ENCODE measurements at regions not wholly inside any gene's neighbourhood (a gene's known extent, or its start where the extent isn't known, plus 50 kb on each side); places are given as distances from the start of the nearest gene placed in this dataset.

- H3K4me3 ChIP-seq (ENCODE audit: low read depth, low read length), result no peak overlapping the region
- TF ChIP-seq CTCF (IDR thresholded peaks at IDR 0.05; ENCODE audit: insufficient read depth, low read length, missing control alignments), result no peak
- CTCF ChIA-PET, result interaction anchor here (1.4 to 1.5 kb wide), 2 partner anchors 337 to 347 kb away, joined by 3 to 4 read pairs; no protein-coding TSS in a partner anchor
- DNase-seq (ENCODE audit: low read depth, low spot score), result no peak
- POLR2A ChIA-PET, result no interaction called here
Observed at GRCh38 chr21:38048167-38048566, 131.9 kb upstream of the KCNJ6 start.

- no peak for DNase-seq (ENCODE audit: low read depth, low spot score)
- no peak for TF ChIP-seq CTCF (IDR thresholded peaks at IDR 0.05; ENCODE audit: insufficient read depth, low read length, missing control alignments)
- no peak overlapping the region for H3K4me3 ChIP-seq (ENCODE audit: low read depth, low read length)
- ChIA-PET POLR2A (no interaction called here), CTCF (no interaction called here)
Observed at GRCh38 chr21:38054334-38054733, 138.1 kb upstream of the KCNJ6 start.

GRCh38 chr21:38056481-38056880, 140.2 kb upstream of the KCNJ6 start:
- no peak for TF ChIP-seq CTCF (IDR thresholded peaks at IDR 0.05; ENCODE audit: insufficient read depth, low read length, missing control alignments)
- ChIA-PET CTCF (no interaction called here), POLR2A (no interaction called here)
- no peak overlapping the region for H3K4me3 ChIP-seq (ENCODE audit: low read depth, low read length)
- DNase-seq (ENCODE audit: low read depth, low spot score), result no peak

GRCh38 chr21:38057626-38058025, 141.4 kb upstream of the KCNJ6 start:
- no peak for TF ChIP-seq CTCF (IDR thresholded peaks at IDR 0.05; ENCODE audit: insufficient read depth, low read length, missing control alignments)
- DNase-seq (ENCODE audit: low read depth, low spot score), result no peak
- ChIA-PET CTCF (interaction anchor here (1.1 kb wide), 1 partner anchor 70 kb away, joined by 4 read pairs; no protein-coding TSS in a partner anchor), POLR2A (no interaction called here)
- H3K4me3 ChIP-seq (ENCODE audit: low read depth, low read length), result no peak overlapping the region

GRCh38 chr21:38060533-38060932, 144.3 kb upstream of the KCNJ6 start:
- no peak for DNase-seq (ENCODE audit: low read depth, low spot score)
- POLR2A ChIA-PET, result no interaction called here
- H3K4me3 ChIP-seq (ENCODE audit: low read depth, low read length), result no peak overlapping the region
- CTCF ChIA-PET, result no interaction called here
- no peak for TF ChIP-seq CTCF (IDR thresholded peaks at IDR 0.05; ENCODE audit: insufficient read depth, low read length, missing control alignments)

- TF ChIP-seq CTCF (IDR thresholded peaks at IDR 0.05; ENCODE audit: insufficient read depth, low read length, missing control alignments), result no peak
- CTCF ChIA-PET, result no interaction called here
- POLR2A ChIA-PET, result no interaction called here
Observed at GRCh38 chr21:38067086-38067739, 151.0 kb upstream of the KCNJ6 start.

More at GRCh38 chr21:38067086-38067739, 151.0 kb upstream of the KCNJ6 start:
- H3K4me3 ChIP-seq (ENCODE audit: low read depth, low read length), result no peak overlapping the region
- no peak for DNase-seq (ENCODE audit: low read depth, low spot score)
